NCI-H2081 (cell line): ENCODE measurements at regions not wholly inside any gene's neighbourhood (a gene's known extent, or its start where the extent isn't known, plus 50 kb on each side); places are given as distances from the start of the nearest gene placed in this dataset.

Experiments
- DNase-seq, 2 experiments: peaks; one replicate each; lab custom pipeline; 2025; lab: John Stamatoyannopoulos, UW

GRCh38 chrX:69083801-69084200 is 81.5 kb downstream of the PJA1 start:
- no peak for DNase-seq

GRCh38 chrX:69083361-69083760 is 81.9 kb downstream of the PJA1 start:
- no peak for DNase-seq

- no peak for DNase-seq
Measured at GRCh38 chrX:69082753-69083150, 82.5 kb downstream of the PJA1 start.

- DNase-seq: no peak
Measured at GRCh38 chrX:69082055-69082752, 83.0 kb downstream of the PJA1 start.

DNA sequence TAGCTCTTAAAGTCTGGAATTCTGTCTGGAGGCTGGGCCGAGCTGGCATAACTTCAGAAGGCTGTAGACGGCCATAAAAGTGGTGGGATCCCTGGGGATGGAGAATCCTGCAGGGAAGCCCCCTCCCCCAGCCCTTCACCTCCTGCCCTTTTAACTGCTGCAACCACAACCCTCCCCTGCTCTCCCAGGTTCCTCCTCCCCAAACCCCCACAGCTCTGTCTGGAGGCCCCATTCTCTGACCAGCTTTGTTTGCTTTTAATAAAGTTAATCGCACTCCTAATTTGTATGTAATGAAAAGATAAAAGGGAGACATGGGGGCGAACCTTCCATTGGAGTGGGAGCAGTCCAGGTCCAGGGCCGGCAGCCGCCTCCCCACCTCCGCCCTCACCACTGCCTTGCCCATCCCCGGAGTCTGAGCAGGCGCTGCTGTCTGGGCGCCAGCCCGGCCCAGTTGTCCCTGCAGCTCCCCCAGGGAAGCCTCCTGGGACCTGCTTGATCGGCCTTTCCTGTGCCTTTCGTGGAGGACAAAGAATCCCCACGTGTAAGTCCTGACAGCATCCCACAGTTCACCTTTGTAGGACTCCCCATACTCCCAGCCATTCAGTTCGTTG is 84.3 kb downstream of the PJA1 start:
- DNase-seq: no peak

DNA sequence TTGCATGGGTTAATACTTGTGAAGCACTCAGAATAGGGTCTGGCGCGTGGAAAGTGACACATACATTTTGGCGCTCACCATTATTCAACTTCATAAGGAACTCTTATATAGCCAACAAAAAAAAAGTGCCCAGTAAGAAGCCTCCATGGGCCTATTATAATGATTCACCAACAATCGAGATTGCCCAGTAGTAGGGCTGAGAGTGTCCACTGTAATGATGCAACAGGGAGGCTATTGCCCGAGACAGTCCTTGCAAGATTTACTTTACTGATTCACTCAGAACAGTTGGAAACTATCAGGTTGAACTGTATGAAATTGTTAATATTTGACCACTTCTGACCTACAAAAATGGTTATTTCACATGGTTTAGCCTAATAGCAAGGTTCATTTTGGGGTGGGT is 86.0 kb downstream of the PJA1 start:
- no peak for DNase-seq

DNA sequence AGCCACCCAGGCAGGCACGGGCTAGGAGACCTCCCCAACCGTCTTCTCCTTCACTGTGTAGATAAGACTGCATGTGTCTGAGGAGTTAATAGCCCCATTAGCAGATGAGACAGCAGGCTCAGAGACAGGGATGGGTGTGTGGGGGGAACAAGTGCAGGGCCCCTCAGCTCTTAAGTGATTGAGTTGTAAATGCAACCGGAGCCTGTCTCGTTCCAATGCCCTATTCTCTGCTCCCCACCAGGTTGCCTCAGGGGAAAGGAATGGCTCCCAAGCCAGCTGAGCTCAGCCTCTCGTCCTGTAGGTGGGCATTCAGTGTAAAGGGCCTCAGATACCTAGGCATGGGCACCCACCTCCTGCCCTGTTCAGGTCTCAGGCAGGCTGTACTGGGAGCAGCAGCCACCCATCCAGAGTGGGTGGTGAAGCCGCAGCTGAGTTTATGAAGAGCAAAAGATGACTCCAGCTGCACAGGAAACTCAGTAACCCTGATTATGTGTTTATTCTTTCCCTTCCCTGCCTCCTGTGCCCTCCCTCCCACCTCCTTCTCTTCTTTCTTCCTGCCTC is 87.3 kb downstream of the PJA1 start:
- DNase-seq: no peak

DNA sequence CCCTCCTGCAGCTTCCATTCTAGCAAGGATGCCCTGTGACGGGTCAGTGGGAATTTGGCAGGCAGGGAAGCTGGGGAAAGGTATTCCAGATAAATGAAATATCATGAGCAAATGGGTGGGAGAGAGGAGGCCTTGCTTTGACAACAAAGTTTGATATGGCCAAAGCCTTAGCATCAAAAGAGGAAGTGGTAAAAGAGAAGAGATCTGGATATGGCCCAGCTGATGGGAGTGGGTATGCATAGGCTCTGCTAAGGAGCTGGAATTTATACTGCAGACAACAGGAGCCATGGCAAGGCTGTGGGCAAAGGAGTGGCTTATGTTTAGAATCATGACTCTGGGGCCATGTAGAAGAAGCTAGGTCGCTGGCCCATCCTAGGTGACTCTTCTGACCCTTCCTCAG is 89.2 kb downstream of the PJA1 start:
- no peak for DNase-seq

DNA sequence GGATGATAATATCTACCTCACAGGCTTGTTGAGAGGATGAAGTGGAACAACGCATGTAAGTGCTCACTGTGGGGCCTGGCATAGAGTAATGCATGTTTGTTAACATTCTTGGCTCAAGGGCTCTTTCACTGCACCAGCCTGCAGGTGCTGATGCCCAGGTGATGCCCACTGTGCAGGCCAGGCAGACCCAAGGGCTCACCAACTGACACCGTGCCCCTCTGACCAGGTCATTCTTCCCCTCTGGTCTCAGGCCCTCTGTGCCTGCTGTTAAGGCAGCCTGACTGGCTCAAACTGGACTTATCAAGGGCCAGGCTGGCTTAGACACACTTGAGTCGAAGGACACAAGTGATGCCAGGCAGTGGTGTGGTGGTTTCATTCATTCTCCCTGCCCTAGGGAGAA is 90.5 kb downstream of the PJA1 start:
- DNase-seq: no peak

GRCh38 chrX:69073721-69074120 is 91.5 kb downstream of the PJA1 start:
- no peak for DNase-seq

DNA sequence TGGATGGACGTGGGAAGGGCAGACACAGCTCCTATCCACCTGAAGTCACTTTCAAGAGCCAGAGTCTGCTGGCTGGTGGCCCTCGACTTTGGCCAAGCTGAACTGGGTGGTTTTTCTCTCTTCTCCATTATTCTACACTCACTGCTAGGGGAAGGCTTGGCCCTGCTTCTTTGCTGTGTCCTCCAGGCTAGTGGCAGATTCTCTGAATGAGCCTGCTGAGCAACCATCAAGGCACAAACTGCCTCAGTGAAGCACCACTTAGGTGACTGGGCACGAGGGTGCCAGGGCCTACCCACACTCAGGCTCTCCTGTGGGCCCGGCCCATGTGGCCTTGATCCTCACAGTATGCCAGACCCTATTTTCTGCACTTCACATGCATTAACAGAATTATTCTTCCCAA is 92.0 kb downstream of the PJA1 start:
- no peak for DNase-seq

- DNase-seq: no peak
Measured at GRCh38 chrX:69072486-69073006, 92.7 kb downstream of the PJA1 start.

- no peak for DNase-seq
Measured at GRCh38 chrX:69070949-69071650, 94.2 kb downstream of the PJA1 start.

DNA sequence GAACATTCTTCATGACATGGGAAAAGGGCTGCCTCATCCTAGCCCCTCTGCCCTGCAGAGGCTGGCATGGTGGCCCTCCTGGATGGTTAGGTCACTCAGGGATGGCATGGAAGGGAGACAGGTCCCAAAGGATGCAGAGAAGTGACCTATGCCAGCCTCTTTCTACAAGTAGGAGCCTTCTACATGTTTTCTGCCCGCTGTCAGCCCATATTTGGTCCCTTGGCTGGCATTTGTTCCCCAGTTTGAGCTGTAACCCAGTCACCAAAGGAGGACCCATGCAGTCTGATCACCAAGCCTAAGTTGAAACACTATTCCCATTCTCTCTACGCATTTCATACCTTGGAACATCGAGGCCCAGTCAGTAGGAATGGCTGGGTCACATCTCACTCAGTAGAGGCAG is 95.4 kb downstream of the PJA1 start:
- no peak for DNase-seq

DNA sequence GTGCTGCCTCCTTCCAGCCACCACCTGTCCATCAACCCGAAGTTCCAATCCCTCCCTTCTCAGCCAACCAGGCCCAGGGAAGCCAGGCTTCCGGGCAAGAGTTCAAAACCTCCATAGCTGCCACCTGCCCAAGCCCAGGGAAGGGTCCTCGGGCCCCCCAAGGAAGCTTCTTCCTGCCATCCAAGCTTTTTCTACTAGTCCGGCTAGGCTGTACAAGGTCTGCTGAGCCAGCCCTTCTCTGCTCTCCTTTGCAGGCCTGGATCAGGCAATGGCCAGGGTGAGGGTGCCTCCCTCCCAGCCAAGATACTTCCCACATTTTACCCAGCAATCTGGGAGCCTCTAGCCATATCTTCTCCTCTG is 96.2 kb downstream of the PJA1 start:
- DNase-seq: no peak

GRCh38 chrX:69068301-69069085 is 96.8 kb downstream of the PJA1 start:
- DNase-seq: no peak

GRCh38 chrX:69067841-69068240 is 97.4 kb downstream of the PJA1 start:
- no peak for DNase-seq

GRCh38 chrX:69066966-69067525 is 98.2 kb downstream of the PJA1 start:
- no peak for DNase-seq

DNA sequence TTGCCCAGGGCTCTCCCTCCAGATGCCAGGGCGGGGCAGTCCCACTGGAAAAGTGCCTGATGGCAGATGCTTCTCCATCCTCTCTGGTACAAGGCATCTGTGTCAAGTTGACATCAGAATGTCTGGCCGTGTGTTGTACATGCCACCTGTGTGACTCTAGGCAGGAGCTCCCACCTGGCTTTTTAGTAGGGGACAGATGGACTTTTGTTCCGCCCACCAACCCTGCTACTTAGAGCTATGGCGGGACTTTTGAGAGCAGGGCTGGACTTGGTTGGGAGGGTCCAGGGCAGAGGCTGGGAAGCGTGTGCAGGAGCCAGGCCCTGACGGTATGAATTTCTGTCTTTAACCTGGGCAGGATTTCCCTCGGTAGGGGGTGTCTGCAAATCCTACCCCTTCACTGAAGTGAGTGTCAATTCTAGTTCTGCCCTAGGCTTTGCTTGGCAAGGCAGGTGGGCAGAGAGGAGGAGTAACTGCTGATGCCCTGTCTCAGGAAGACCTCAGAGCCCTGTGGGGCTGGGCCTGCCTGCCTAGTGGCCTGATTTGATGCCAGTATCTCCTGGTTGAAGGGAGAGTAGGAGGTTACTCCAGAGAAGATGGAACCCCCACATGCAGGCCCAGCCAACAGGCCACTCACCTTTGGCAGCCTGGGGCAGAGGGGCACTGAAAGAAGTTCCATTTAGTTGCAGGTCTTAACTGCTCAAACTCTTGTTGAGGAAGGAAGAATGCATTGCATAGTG is 99.1 kb downstream of the PJA1 start:
- no peak for DNase-seq

- DNase-seq: no peak
Measured at GRCh38 chrX:69065451-69065850, 99.8 kb downstream of the PJA1 start.

GRCh38 chrX:69063486-69063885 is 101.8 kb downstream of the PJA1 start:
- no peak for DNase-seq
